GM23338 (cell line): ENCODE measurements at regions not wholly inside any gene's neighbourhood (a gene's known extent, or its start where the extent isn't known, plus 50 kb on each side); places are given as distances from the start of the nearest gene placed in this dataset.

Experiments used
- ATAC-seq: fragments of 200-7000 bp; cut with Tn5 transposase; 3 replicates; pipeline ENCODE4 v1.9.1; 2020
- DNase-seq: peaks from one replicate; pipeline ENCODE4 v3.0.0-alpha.2; 2015; ENCODE audit warnings: low spot score
- H2AFZ ChIP-seq: fragments of 200-600 bp; sonication (generic); 2 replicates; pipeline ENCODE4 v1.8.0; 2016; ENCODE audit warnings: antibody characterized with exemption, mild to moderate bottlenecking, moderate library complexity
- H3F3A ChIP-seq: fragments of 200-600 bp; sonication (generic); replicated peaks from 2 replicates; pipeline ENCODE4 v1.8.0; 2017; ENCODE audit warnings: antibody characterized with exemption, mixed run types, low read depth
- H3K27ac ChIP-seq: fragments of 200-600 bp; sonication (generic); 2 replicates; pipeline ENCODE4 v1.6.1; 2016; ENCODE audit warnings: low read depth
- H3K27me3 ChIP-seq: fragments of 200-600 bp; sonication (generic); 2 replicates; pipeline ENCODE4 v1.8.0; 2016; ENCODE audit warnings: mild to moderate bottlenecking, mixed run types, moderate library complexity; ENCODE audit not compliant: insufficient read depth
- H3K36me3 ChIP-seq: fragments of 200-600 bp; sonication (generic); 2 replicates; pipeline ENCODE4 v1.8.0; 2016; ENCODE audit warnings: mild to moderate bottlenecking; ENCODE audit not compliant: insufficient read depth
- H3K4me1 ChIP-seq: fragments of 200-600 bp; sonication (generic); 2 replicates; pipeline ENCODE4 v1.8.0; 2016; ENCODE audit warnings: mild to moderate bottlenecking, moderate library complexity; ENCODE audit not compliant: insufficient read depth
- H3K4me2 ChIP-seq: fragments of 200-600 bp; sonication (generic); 2 replicates; pipeline ENCODE4 v1.7.1; 2017; ENCODE audit warnings: mixed run types
- H3K4me3 ChIP-seq: fragments of 200-600 bp; sonication (generic); 2 replicates; pipeline ENCODE4 v1.6.1; 2016; ENCODE audit warnings: mixed run types
- H3K79me2 ChIP-seq: fragments of 200-600 bp; sonication (generic); replicated peaks from 2 replicates; pipeline ENCODE4 v1.8.0; 2017; ENCODE audit warnings: mild to moderate bottlenecking; ENCODE audit not compliant: insufficient read depth
- H3K9me2 ChIP-seq: fragments of 200-600 bp; sonication (generic); 2 replicates; pipeline ENCODE4 v1.8.0; 2017; ENCODE audit not compliant: insufficient read depth
- H4K20me1 ChIP-seq: fragments of 200-600 bp; sonication (generic); replicated peaks from 2 replicates; pipeline ENCODE4 v1.8.0; 2017; ENCODE audit warnings: mild to moderate bottlenecking; ENCODE audit not compliant: insufficient read depth
- H3K27ac Mint-ChIP-seq: 2 replicates; pipeline ENCODE4 v1.8.0; 2020; ENCODE audit warnings: inconsistent platforms, mild to moderate bottlenecking, moderate library complexity, mixed read lengths
- H3K27me3 Mint-ChIP-seq: 3 replicates; pipeline ENCODE4 v1.8.0; 2022; ENCODE audit warnings: low read depth, mild to moderate bottlenecking, moderate library complexity, mixed read lengths, inconsistent platforms; ENCODE audit not compliant: insufficient read depth, poor library complexity
- H3K36me3 Mint-ChIP-seq: 3 replicates; pipeline ENCODE4 v1.8.0; 2021; ENCODE audit warnings: low read depth, mild to moderate bottlenecking, inconsistent platforms, moderate library complexity, mixed read lengths
- H3K4me1 Mint-ChIP-seq: 3 replicates; pipeline ENCODE4 v1.8.0; 2020; ENCODE audit warnings: mild to moderate bottlenecking, inconsistent platforms, mixed read lengths
- H3K4me3 Mint-ChIP-seq: 3 replicates; pipeline ENCODE4 v1.8.0; 2021; ENCODE audit warnings: moderate library complexity, mild to moderate bottlenecking, inconsistent platforms, mixed read lengths
- H3K9me3 Mint-ChIP-seq: 3 replicates; pipeline ENCODE4 v1.8.0; 2020; ENCODE audit warnings: moderate library complexity, mild to moderate bottlenecking, inconsistent platforms, mixed read lengths
- CREB1 ChIP-seq: fragments of 250-450 bp; sonication (Bioruptor Pico); IDR thresholded peaks from 2 replicates; pipeline ENCODE4 v1.5.0; 2020; ENCODE audit warnings: low read depth, mild to moderate bottlenecking, moderate library complexity
- CTCF ChIP-seq, 2 experiments: fragments of 200-600 bp in 1 of 2; sonication (generic) in 1 of 2; conservative IDR thresholded peaks; 2 replicates each; pipeline versions ENCODE4 v1.5.1 to v1.6.1; 2016 to 2017; ENCODE audit warnings: antibody characterized with exemption in 2 of 2, low read depth in 2 of 2, mild to moderate bottlenecking in 2 of 2, moderate library complexity in 1 of 2
- ETS1 ChIP-seq: IDR thresholded peaks from 2 replicates; pipeline ENCODE4 v1.6.1; 2016; ENCODE audit warnings: antibody characterized with exemption
- EZH2 ChIP-seq: fragments of 200-600 bp; sonication (generic); IDR thresholded peaks from one replicate; pipeline ENCODE4 v1.8.0; 2017; ENCODE audit warnings: antibody characterized with exemption, mild to moderate bottlenecking, low read depth; ENCODE audit not compliant: unreplicated experiment
- EZH2phosphoT487 ChIP-seq: fragments of 200-600 bp; sonication (generic); IDR thresholded peaks from one replicate; pipeline ENCODE4 v1.8.1; 2018; ENCODE audit warnings: antibody characterized with exemption; ENCODE audit not compliant: unreplicated experiment
- JUNB ChIP-seq: IDR thresholded peaks from one replicate; pipeline ENCODE4 v1.6.1; 2016; ENCODE audit warnings: antibody characterized with exemption; ENCODE audit not compliant: unreplicated experiment
- NANOG ChIP-seq: IDR thresholded peaks from 2 replicates; pipeline ENCODE4 v1.6.1; 2016; ENCODE audit warnings: antibody characterized with exemption, borderline replicate concordance
- ZNF114 ChIP-seq: fragments of 250-450 bp; sonication (Bioruptor Pico); IDR thresholded peaks from 2 replicates; pipeline ENCODE4 v1.5.0; 2020; ENCODE audit warnings: mild to moderate bottlenecking, moderate library complexity
- ZNF331 ChIP-seq: fragments of 250-450 bp; sonication (Bioruptor Pico); IDR thresholded peaks from 2 replicates; pipeline ENCODE4 v1.5.0; 2020; ENCODE audit warnings: low read depth, mild to moderate bottlenecking, moderate library complexity
- TF ChIP-seq, protein P1 (sequence below): IDR thresholded peaks from one replicate; pipeline ENCODE4 v1.6.1; 2018; ENCODE audit warnings: antibody characterized with exemption; ENCODE audit not compliant: unreplicated experiment

DNA sequence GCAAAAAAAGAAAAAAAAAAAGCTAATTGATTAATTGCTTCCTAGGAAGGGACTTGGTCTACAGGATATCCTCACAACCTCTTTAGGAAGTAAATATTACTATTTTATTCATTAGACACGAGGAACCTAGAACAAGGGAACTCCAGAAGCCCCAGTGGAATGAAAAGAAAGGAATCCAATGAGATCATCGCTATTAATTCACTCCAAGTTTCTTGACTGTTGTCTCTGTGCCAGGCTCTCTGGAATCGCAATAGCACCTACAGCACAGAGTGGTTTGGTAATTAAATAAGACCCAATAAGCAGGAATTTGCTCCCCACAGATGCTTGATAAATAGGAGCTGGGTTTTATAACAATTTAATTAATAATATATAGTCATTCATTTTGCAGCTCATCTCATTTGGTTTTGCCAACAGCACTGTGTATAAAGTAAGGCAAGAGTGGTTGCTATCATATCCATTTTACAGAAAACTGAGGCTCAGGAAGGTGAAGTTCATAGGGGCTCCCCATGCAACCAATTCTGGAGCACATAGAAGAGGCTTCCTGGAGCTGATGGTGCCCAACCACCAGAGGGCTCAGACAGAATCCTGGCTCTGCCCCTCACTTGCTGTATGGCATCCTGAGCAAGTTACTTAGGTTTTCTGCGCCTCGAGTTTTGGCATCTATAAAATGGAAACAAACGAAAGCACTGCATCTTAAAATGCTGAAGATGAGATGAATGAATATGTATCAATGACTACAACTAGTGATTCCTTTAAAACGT lies 420.2 kb downstream of the MED13L start:
- no peak overlapping the region for H3K4me3 Mint-ChIP-seq
- peaks cover 8% of the 10 kb centered on the region for H3K4me1 Mint-ChIP-seq
- no peak overlapping the region for H3K27ac ChIP-seq
- H3K4me3 ChIP-seq: no peak overlapping the region
- H3K27me3 ChIP-seq: no peaks in the 10 kb centered on the region
- no peaks in the 10 kb centered on the region for H3F3A ChIP-seq
- DNase-seq (peak; percentile 43), ATAC-seq (peak; percentile 70)
- no peak overlapping the region for H3K4me2 ChIP-seq
- peaks cover 4% of the 10 kb centered on the region for H3K27me3 Mint-ChIP-seq
- no peaks in the 10 kb centered on the region for H3K36me3 Mint-ChIP-seq
- no peaks in the 10 kb centered on the region for H4K20me1 ChIP-seq
- H3K9me3 Mint-ChIP-seq: no peaks in the 10 kb centered on the region
- H3K79me2 ChIP-seq: no peaks in the 10 kb centered on the region
- no peaks in the 10 kb centered on the region for H3K36me3 ChIP-seq
- H3K9me2 ChIP-seq: no peaks in the 10 kb centered on the region
- peak; percentile 35 to 47; a peak in 3 of 4 replicates for TF ChIP-seq CTCF (conservative IDR thresholded peaks at IDR 0.05; ENCODE audit: low read depth in 2 of 2)
- no peak for TF ChIP-seq EZH2
- peak overlapping the region; percentile 59; the same call in 1 of the 2 replicates for H2AFZ ChIP-seq
- H3K4me1 ChIP-seq: peaks cover 9% of the 10 kb centered on the region
- no peak overlapping the region for H3K27ac Mint-ChIP-seq

DNA sequence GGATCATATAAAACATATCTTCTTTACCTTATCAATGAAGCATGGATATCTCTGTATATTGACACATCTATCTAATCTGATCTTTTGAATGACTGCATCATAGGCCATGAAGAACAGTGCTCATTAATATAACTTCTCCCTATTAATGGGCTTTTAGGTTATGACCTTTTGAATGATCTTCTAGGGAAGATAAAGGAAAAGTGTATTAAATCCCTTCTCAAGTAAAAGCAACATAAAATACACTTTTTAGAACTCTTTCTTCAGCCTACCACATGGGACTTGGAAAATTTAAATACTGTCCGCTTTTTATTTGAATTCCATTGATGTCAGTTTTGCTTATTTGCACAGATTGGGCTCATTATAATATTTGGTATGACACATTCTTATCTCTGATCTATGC lies 425.4 kb downstream of the MED13L start:
- H3K4me1 Mint-ChIP-seq: no peaks in the 10 kb centered on the region
- no peak for ATAC-seq
- no peaks in the 10 kb centered on the region for H3F3A ChIP-seq
- no peak for TF ChIP-seq ZNF331 (CRISPR knock-in tag)
- TF ChIP-seq CREB1: no peak
- TF ChIP-seq EZH2phosphoT487: no peak
- TF ChIP-seq JUNB: no peak
- TF ChIP-seq NANOG: no peak
- no peak for TF ChIP-seq ZNF114 (CRISPR knock-in tag)
- no peak for TF ChIP-seq ETS1
- TF ChIP-seq, protein P1, sequence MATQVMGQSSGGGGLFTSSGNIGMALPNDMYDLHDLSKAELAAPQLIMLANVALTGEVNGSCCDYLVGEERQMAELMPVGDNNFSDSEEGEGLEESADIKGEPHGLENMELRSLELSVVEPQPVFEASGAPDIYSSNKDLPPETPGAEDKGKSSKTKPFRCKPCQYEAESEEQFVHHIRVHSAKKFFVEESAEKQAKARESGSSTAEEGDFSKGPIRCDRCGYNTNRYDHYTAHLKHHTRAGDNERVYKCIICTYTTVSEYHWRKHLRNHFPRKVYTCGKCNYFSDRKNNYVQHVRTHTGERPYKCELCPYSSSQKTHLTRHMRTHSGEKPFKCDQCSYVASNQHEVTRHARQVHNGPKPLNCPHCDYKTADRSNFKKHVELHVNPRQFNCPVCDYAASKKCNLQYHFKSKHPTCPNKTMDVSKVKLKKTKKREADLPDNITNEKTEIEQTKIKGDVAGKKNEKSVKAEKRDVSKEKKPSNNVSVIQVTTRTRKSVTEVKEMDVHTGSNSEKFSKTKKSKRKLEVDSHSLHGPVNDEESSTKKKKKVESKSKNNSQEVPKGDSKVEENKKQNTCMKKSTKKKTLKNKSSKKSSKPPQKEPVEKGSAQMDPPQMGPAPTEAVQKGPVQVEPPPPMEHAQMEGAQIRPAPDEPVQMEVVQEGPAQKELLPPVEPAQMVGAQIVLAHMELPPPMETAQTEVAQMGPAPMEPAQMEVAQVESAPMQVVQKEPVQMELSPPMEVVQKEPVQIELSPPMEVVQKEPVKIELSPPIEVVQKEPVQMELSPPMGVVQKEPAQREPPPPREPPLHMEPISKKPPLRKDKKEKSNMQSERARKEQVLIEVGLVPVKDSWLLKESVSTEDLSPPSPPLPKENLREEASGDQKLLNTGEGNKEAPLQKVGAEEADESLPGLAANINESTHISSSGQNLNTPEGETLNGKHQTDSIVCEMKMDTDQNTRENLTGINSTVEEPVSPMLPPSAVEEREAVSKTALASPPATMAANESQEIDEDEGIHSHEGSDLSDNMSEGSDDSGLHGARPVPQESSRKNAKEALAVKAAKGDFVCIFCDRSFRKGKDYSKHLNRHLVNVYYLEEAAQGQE: no peak

More for the DNA sequence above, 425.4 kb downstream of the MED13L start:
- no peak overlapping the region for H3K4me2 ChIP-seq
- no peaks in the 10 kb centered on the region for H3K4me1 ChIP-seq
- no peak overlapping the region for H3K4me3 ChIP-seq
- H3K79me2 ChIP-seq: no peaks in the 10 kb centered on the region
- 0 out of 2 replicates have a peak, but pooled peaks cover 3% of the 10 kb centered on the region for H3K9me2 ChIP-seq
- H3K4me3 Mint-ChIP-seq: no peak overlapping the region
- no peak overlapping the region for H2AFZ ChIP-seq
- peaks cover 6% of the 10 kb centered on the region; the same call in 1 of the 3 replicates for H3K9me3 Mint-ChIP-seq
- no peak overlapping the region for H3K27ac Mint-ChIP-seq
- H3K36me3 ChIP-seq: no peaks in the 10 kb centered on the region
- peaks cover 1% of the 10 kb centered on the region for H3K27me3 Mint-ChIP-seq
- no peaks in the 10 kb centered on the region for H3K36me3 Mint-ChIP-seq
- no peaks in the 10 kb centered on the region for H4K20me1 ChIP-seq
- DNase-seq: no peak
- no peaks in the 10 kb centered on the region for H3K27me3 ChIP-seq
- no peak overlapping the region for H3K27ac ChIP-seq
